ENCODE measurements at regions not wholly inside any gene's neighbourhood (a gene's known extent, or its start where the extent isn't known, plus 50 kb on each side); places are given as distances from the start of the nearest gene placed in this dataset.

DNA sequence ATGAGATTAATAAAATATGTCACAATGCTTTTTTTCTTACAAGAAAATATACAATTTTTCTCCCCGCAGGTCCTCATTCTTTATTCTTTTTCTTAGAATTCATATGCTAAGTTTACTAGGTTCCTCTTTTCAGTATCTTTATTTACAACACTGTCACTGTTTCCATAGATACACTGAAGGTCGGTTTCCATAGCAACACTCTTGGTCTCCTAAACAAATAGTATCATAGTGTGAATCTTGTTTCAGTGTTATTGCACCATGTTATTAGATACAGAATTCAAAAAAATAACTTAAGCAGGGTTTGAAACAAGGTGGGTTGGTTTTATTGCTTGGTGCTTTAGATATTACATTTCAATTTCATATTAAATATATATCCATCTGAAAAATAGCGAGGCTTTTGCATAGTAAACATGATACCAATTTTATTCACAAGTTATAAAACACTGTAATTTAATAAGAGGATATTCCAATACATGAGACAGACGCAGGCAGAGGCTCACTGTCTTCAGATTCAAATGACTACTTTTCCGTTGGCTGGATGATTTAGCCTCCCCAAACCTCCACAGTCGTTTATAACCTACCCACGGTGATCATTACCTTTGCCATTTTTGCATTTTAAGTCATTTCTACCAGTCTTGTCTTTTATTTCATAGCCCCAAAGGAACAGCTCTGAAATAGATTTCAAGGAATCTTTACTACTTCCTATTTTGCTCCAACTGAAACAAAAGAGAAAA lies 88.9 kb upstream of the KLF6 start:
- TF ChIP-seq GATA3 (IDR thresholded peaks at IDR 0.05; ENCODE audit: low read depth, low read length) (no peak), GATA2 (IDR thresholded peaks at IDR 0.05; ENCODE audit: low read depth, low read length) (no peak)

DNA sequence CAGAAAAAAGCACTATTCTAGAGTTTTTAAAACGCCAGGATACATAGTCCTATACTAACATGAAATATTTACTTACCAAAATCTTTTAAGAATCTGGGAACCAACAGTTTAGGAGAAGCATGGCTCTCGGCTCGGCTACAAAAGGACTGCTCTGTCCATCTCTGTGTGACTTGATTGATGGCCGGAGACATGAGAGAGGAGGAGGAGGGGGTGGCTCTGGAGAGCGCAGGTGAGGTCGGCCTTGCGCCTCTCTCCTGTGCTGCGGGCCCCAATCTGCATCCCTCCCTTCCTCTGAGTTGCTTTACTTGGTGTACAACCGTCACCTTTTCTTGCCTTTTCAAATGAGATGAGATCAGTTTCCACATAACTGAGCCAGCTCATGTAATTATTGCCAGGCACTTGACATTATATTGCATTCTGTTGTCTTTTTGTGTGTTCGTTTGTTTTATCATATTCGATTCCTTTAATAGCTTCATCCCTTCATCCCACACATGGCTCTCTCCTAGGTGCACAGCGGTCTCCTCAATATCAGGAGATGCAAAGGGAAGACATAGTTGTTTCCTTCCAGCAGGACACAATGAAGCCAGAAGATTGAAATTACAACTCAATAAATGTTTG lies 87.8 kb upstream of the KLF6 start:
- TF ChIP-seq GATA3 (IDR thresholded peaks at IDR 0.05; ENCODE audit: low read depth, low read length) (no peak), GATA2 (IDR thresholded peaks at IDR 0.05; ENCODE audit: low read depth, low read length) (no peak)

DNA sequence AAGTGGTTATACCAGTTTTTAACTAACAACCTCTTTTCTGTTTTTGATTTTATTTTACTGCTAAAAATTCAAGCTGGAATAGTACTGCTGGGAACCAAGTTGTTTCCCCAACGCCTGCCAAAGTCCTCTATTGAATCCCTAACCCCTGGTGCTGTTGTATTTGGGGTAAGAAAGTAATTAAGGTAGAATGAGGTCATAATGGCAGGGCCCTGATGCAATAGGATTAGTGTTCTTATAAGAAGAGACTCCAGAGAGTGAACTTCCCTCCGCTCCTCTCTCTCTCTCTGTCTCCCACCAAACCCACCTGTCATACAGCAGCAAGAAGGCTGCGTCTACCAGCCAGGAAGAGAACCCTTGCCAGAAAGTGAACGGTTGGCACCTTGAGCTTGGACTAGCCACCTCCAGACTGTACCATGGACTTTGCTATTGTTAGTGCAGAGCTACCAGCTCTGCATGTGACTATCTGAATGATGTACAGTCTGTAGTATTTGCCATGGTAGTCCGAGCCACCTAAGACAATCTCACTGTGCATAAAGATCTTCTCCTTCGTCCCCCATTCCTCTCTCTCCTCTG lies 86.5 kb upstream of the KLF6 start:
- TF ChIP-seq GATA3 (IDR thresholded peaks at IDR 0.05; ENCODE audit: low read depth, low read length) (no peak), GATA2 (IDR thresholded peaks at IDR 0.05; ENCODE audit: low read depth, low read length) (no peak)

DNA sequence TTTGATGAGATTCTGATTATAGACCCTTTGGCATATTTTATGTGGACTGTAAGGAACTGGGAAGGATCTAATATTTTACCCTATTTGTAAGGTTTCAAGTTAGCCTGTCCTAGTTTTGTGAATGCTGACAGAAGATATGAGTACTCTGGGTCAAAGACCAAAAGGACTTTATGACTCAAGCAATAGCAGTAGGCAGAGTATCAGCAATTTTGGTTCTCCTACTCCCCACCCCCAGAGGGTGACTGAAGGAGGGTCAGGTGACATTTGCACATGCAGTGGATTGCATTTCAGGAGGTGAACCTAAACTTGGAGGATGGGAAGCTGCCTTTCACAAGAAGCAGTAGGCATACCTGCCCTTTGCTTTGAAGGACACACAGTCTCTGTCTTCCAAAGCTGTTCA lies 84.0 kb upstream of the KLF6 start:
- TF ChIP-seq GATA3 (IDR thresholded peaks at IDR 0.05; ENCODE audit: low read depth, low read length): no peak
- TF ChIP-seq GATA2 (IDR thresholded peaks at IDR 0.05; ENCODE audit: low read depth, low read length): no peak

DNA sequence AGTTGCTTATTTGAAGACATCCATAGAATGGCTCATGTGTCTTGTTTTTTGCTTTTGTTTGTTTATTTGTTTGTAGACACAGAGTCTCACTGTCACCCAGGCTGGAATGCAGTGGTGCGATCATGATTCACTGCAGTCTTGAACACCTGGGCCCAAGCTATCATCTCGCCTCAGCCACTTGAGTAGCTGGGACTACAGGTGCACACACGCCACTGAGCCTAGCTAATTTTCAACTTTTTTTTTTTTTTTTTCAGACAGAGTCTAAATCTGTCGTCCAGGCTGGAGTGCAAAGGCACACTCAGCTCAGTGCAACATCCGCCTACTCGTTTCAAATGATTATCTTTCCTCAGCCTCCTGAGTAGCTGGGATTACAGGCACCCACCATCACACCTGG lies 83.3 kb upstream of the KLF6 start:
- TF ChIP-seq GATA2 (IDR thresholded peaks at IDR 0.05; ENCODE audit: low read depth, low read length): no peak
- TF ChIP-seq GATA3 (IDR thresholded peaks at IDR 0.05; ENCODE audit: low read depth, low read length): no peak

DNA sequence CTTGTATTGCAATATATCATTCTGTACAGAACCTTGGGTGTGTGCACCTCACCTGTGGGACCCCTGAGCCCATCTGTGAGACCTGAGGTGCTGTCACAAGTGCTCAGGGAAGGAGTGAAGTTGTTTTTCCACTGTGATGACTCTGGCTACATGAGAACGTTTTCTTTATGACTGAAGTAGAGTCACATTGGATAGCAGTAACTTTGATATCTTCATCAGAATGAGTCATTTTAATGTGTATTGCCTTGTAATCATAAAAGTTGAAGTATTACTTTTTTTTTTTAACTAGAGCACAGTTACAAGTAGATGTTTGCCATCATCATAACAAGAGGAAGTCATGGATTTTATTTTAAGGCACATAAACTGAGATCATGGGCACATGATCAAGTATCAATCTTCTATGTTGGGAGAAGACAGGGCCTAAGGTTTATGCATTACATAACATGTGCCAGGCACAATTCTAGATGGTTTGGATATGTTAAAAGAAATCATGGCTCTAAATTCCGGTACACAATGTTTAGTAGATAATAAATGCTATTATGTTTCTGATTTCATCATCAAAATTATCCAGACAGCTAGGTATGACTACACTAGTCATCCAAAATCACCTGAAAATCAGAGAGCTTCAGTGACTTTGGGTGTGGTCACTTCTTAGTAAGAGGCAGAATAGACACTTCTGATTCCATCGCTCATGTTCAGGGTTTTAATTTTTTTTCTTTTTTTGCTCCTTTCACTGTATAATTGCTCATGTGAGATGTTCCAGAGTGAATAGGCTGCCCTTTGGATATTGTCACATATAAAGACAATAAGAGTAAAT lies 82.7 kb upstream of the KLF6 start:
- no peak for TF ChIP-seq GATA3 (IDR thresholded peaks at IDR 0.05; ENCODE audit: low read depth, low read length)
- TF ChIP-seq GATA2 (IDR thresholded peaks at IDR 0.05; ENCODE audit: low read depth, low read length): no peak

DNA sequence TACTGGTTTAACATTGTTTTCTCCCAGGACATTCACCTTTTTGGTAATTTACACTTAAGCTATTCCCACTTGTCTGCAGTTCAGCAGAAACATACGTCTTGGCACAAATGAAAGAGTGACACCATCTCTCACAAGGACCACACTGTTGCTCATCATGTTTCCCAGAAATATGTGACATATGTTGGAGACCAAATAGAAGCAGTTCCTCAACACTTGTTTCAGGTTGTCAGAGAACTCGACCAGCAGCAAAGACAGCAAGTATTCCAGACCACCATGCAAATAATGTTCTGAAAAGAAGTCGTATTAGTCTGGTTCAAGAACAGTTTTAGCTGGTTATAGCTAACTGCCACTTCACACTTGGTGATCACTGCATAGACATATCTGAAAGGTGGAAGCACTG lies 81.3 kb upstream of the KLF6 start:
- no peak for TF ChIP-seq GATA2 (IDR thresholded peaks at IDR 0.05; ENCODE audit: low read depth, low read length)
- TF ChIP-seq GATA3 (IDR thresholded peaks at IDR 0.05; ENCODE audit: low read depth, low read length): no peak

DNA sequence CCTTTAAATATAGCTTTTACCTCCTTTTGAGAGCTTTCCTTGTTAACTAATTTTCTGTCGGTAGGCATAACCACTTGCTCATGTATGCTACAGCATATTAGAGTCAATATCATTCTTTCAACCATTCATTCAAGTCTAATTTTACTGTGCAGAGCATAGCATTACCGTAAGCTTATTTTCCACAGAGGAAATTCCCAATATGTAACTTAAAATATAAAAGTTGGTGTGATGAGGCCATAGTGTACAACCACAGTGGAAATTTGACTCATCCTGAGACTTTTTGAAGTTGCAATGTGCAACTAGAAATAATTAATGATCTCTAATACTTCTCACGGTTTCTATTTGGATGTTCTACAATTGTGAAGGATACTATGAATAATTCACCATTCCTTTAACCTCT lies 80.6 kb upstream of the KLF6 start:
- no peak for TF ChIP-seq GATA2 (IDR thresholded peaks at IDR 0.05; ENCODE audit: low read depth, low read length)
- TF ChIP-seq GATA3 (IDR thresholded peaks at IDR 0.05; ENCODE audit: low read depth, low read length): no peak

DNA sequence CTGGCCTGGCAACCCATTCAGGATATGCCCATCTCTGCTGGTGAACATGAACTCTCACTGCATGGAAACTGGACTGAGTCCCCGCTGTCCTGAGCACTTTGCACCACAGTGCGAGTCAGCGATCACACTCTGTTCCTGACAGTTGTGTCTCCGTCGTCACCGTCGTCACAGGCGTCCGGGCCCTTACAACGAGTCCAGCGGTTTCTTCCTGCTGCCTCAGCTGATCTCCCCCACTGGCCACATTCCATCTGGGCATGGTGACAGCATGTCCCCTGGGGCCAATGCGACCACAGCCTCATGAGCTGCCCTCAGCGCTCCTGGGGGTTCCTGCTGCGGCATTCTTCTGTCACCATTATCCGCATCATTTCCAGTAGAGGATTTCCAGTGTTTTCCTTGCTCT lies 76.8 kb upstream of the KLF6 start:
- no peak for TF ChIP-seq GATA3 (IDR thresholded peaks at IDR 0.05; ENCODE audit: low read depth, low read length)
- no peak for TF ChIP-seq GATA2 (IDR thresholded peaks at IDR 0.05; ENCODE audit: low read depth, low read length)

DNA sequence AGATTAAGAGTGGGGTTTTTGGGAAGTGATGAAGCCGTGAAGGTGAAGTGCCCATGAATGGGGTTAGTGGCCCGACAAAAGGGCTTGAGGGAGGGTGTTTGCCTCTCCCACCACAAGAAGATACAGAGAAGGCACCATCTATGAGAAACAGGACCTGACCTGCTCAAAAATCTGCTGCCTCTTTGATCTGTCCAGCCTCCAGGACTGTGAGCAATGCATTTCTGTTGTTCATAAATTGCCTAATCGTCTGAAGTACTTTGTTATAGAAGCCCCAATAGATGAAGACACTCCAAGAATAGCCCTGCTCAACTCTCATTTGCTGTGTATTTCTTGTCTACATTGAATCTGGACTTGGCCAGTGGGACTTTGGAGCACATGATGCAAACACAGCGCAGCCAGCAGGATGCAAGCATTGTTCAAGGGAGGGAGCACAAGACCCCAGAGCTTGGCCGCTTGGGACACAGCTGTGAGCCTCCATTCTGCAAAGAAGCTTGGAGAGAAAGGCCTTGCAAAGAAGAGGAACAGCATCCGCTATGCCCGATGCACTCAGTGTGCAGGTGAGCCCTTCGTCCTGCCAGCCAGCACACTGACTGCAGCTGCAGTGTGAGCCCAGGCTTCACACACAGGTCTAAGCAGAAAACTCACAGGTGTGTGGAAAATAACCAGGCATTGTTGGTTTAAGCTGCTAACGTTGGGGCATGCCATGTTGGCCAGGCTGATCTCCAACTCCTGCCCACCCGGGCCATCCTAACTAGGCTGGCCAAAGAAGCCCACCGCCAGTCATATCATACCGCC lies 73.2 kb upstream of the KLF6 start:
- TF ChIP-seq GATA2 (IDR thresholded peaks at IDR 0.05; ENCODE audit: low read depth, low read length): no peak
- no peak for TF ChIP-seq GATA3 (IDR thresholded peaks at IDR 0.05; ENCODE audit: low read depth, low read length)

DNA sequence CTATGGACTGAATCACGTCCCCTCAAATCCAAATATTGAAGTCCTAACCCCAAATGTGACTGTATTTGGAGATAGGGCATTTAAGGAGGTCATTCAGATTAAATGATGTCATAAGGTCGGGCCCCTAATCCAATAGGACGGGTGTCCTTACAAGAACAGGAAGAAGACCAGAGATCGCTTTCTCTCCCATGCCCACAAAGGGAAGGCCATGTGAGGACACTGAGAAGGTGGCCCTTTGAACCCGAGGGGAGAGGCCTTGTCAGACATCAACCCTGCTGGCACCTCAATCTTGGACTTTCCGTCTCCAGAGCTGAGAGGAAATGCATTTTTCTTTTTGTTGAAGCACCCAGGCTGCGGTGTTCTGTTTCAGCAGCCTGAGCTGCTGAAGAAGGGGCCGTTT lies 72.3 kb upstream of the KLF6 start:
- TF ChIP-seq GATA3 (IDR thresholded peaks at IDR 0.05; ENCODE audit: low read depth, low read length): no peak
- TF ChIP-seq GATA2 (IDR thresholded peaks at IDR 0.05; ENCODE audit: low read depth, low read length): no peak

DNA sequence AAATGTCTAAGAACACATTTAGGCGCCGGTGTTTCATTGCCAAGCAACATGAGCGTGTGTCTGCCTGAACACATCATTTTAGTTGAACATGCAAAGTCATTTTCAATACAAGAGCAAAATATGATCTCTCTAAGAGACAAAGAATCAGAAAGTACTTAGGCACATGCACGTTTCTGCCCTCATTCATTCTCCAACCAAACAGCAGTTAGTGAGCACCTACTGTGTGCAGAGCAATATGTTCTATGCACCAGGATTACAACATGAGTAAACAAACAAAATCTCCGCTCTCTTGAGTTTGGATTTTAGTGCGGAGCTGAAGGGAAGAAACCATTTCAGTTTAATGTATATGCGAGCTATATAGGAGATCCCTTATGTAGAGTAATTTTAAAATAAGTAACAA lies 71.6 kb upstream of the KLF6 start:
- no peak for TF ChIP-seq GATA2 (IDR thresholded peaks at IDR 0.05; ENCODE audit: low read depth, low read length)
- no peak for TF ChIP-seq GATA3 (IDR thresholded peaks at IDR 0.05; ENCODE audit: low read depth, low read length)

DNA sequence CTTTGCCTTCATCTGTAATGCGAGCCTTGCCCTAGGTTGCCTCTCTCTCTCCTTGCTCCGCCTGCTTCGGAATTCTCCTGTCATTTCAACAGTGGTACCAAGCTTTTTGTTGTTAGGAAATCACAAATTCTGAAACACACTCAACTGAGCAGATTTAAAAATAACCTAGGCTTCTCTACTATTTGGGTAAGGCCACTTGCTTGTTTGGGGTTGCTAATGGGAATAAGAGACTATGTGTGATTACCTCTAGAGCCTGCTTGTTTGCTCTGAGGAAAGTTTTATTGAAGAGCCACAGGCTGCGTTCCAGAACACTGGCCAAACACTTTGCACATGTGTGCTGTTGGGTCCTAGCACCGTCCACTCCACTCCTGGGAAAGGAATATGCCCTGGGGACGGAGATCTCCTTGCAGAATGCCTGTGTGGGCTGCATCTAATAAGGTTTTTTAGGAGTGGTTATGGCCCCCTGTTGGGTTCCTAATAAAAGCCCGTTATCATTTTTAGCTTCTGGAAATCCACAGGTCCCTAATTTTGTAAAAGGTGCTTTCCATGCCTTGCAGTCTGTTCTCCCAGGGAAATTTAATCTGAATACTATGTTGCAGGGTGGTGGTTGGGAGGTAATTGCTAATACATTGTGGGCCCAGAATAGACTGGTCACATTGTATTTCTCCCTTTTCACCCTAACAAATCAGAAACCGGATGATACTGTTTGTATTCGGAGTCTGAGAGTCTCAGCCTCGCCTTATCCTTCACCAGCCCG lies 68.7 kb upstream of the KLF6 start:
- no peak for TF ChIP-seq GATA3 (IDR thresholded peaks at IDR 0.05; ENCODE audit: low read depth, low read length)
- TF ChIP-seq GATA2 (IDR thresholded peaks at IDR 0.05; ENCODE audit: low read depth, low read length): no peak

Data from SH-SY5Y (cell line).